ENCODE measurements at regions not wholly inside any gene's neighbourhood (a gene's known extent, or its start where the extent isn't known, plus 50 kb on each side); places are given as distances from the start of the nearest gene placed in this dataset.
"Not testable (repeated sequence)": the region's sequence is repeated elsewhere in the genome, so short reads cannot be mapped to it uniquely, and the experiment has no call there.

- DNase-seq (ENCODE audit: low read depth, low spot score); CTCF ChIA-PET; POLR2A ChIA-PET: not testable (repeated sequence)
These were observed 51.0 kb upstream of the CDYL start for GRCh38 chr6:4725136-4725760.

GRCh38 chr6:4724727-4725126 is 51.5 kb upstream of the CDYL start:
- DNase-seq (ENCODE audit: low read depth, low spot score); H3K27ac ChIP-seq (ENCODE audit: low read depth, low read length); H3K9me3 ChIP-seq (ENCODE audit: control insufficient read depth, insufficient read depth, low read length); H3K4me3 ChIP-seq (ENCODE audit: low read depth, low read length); CTCF ChIA-PET; POLR2A ChIA-PET: not testable (repeated sequence)
- H3K27me3 ChIP-seq (ENCODE audit: control insufficient read depth, insufficient read depth, low read length), result peaks cover 16% of the 10 kb centered on the region

More at GRCh38 chr6:4725136-4725760, 51.0 kb upstream of the CDYL start:
- H3K27ac ChIP-seq (ENCODE audit: low read depth, low read length); H3K4me3 ChIP-seq (ENCODE audit: low read depth, low read length); H3K9me3 ChIP-seq (ENCODE audit: control insufficient read depth, insufficient read depth, low read length): not testable (repeated sequence)
- H3K27me3 ChIP-seq (ENCODE audit: control insufficient read depth, insufficient read depth, low read length), result peaks cover 16% of the 10 kb centered on the region

- no peak for TF ChIP-seq CTCF (IDR thresholded peaks at IDR 0.05; ENCODE audit: low read depth, low read length)
- H3K27me3 ChIP-seq (ENCODE audit: control insufficient read depth, insufficient read depth, low read length), result peaks cover 14% of the 10 kb centered on the region
- no peak overlapping the region for H3K27ac ChIP-seq (ENCODE audit: low read depth, low read length)
- ChIA-PET POLR2A (no interaction called here), CTCF (no interaction called here)
- no peak for DNase-seq (ENCODE audit: low read depth, low spot score)
- H3K9me3 ChIP-seq (ENCODE audit: control insufficient read depth, insufficient read depth, low read length), result peaks cover 5% of the 10 kb centered on the region; the same call in 1 of the 2 replicates
- H3K4me3 ChIP-seq (ENCODE audit: low read depth, low read length), result no peak overlapping the region
These were observed 52.8 kb upstream of the CDYL start for GRCh38 chr6:4723383-4723782.

GRCh38 chr6:4721368-4721767 is 54.8 kb upstream of the CDYL start:
- H3K27ac ChIP-seq (ENCODE audit: low read depth, low read length); POLR2A ChIA-PET; DNase-seq (ENCODE audit: low read depth, low spot score); H3K4me3 ChIP-seq (ENCODE audit: low read depth, low read length); H3K9me3 ChIP-seq (ENCODE audit: control insufficient read depth, insufficient read depth, low read length); CTCF ChIA-PET; H3K27me3 ChIP-seq (ENCODE audit: control insufficient read depth, insufficient read depth, low read length): not testable (repeated sequence)

GRCh38 chr6:4719491-4719890 is 56.7 kb upstream of the CDYL start:
- H3K4me3 ChIP-seq (ENCODE audit: low read depth, low read length), result no peak overlapping the region
- peaks cover 5% of the 10 kb centered on the region for H3K27me3 ChIP-seq (ENCODE audit: control insufficient read depth, insufficient read depth, low read length)
- DNase-seq (ENCODE audit: low read depth, low spot score), result no peak
- H3K9me3 ChIP-seq (ENCODE audit: control insufficient read depth, insufficient read depth, low read length), result no peaks in the 10 kb centered on the region
- H3K27ac ChIP-seq (ENCODE audit: low read depth, low read length), result no peak overlapping the region
- ChIA-PET CTCF (no interaction called here), POLR2A (no interaction called here)
- TF ChIP-seq CTCF (IDR thresholded peaks at IDR 0.05; ENCODE audit: low read depth, low read length), result no peak

- ChIA-PET CTCF (no interaction called here), POLR2A (no interaction called here)
- no peak overlapping the region for H3K27ac ChIP-seq (ENCODE audit: low read depth, low read length)
- H3K27me3 ChIP-seq (ENCODE audit: control insufficient read depth, insufficient read depth, low read length), result peaks cover 3% of the 10 kb centered on the region
- no peak overlapping the region for H3K4me3 ChIP-seq (ENCODE audit: low read depth, low read length)
- no peak for TF ChIP-seq CTCF (IDR thresholded peaks at IDR 0.05; ENCODE audit: low read depth, low read length)
- DNase-seq (ENCODE audit: low read depth, low spot score), result no peak
- no peaks in the 10 kb centered on the region for H3K9me3 ChIP-seq (ENCODE audit: control insufficient read depth, insufficient read depth, low read length)
These were observed 58.3 kb upstream of the CDYL start for GRCh38 chr6:4717856-4718255.
